NCI-H524 treated with DMSO at 0.1 percent for 48 hours (cell line): ENCODE measurements at regions not wholly inside any gene's neighbourhood (a gene's known extent, or its start where the extent isn't known, plus 50 kb on each side); places are given as distances from the start of the nearest gene placed in this dataset.

ENCODE experiments used
- DNase-seq: peaks from one replicate; lab custom pipeline; 2025; lab: John Stamatoyannopoulos, UW

DNA sequence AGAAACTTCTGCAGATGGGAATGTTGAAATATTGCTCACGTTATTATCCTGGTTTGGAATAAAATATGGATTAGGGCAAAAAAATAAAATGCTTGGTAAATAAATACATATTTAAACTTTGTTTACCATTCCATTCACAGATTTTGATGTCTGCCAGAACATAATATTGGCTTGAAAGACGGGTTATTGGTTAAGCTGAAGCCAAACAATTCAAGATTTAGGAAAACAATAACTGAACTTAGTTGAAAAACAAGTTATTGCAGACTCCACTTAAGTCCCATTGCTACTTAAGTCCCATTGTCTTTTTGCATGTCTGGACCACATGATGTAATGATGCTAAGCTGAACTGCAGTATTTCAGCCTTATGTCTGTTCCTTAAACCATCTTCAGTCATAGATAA lies 722.5 kb downstream of the FAT4 start:
- DNase-seq = no peak

DNA sequence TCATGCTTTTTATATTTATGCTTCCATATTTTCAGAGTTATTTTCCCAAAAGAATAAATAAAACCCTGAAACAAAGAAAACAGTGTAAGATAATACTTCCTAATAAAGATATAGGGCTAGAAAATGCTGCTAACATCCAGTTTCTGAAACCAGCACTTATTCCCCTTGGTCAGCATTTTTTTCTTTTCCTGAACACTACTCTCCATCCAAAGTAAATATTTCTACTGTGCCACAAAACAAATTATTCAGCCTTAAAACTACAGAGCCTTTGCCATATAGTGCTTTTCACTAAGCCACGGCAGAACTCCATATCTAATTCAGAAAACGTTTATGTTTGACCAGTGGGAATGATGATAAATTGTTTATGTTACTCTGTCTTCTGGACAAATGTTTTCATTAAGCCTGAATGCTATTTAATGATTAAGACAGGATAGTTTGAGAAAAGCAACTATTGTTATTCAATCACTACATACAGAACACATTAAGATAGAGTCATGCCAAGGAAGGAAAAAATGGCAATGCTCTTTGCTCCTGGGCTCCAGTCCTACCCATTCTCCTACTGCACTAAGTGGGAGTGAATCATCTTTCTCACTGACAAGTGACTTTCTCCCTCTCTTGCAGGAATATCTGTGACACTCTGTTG lies 723.9 kb downstream of the FAT4 start:
- no peak for DNase-seq

- DNase-seq = no peak
Measured at GRCh38 chr4:126046081-126046614, 731.4 kb downstream of the FAT4 start.

GRCh38 chr4:126047114-126047513 lies 732.4 kb downstream of the FAT4 start:
- no peak for DNase-seq

- no peak for DNase-seq
Measured at GRCh38 chr4:126051689-126052424, 737.1 kb downstream of the FAT4 start.

DNA sequence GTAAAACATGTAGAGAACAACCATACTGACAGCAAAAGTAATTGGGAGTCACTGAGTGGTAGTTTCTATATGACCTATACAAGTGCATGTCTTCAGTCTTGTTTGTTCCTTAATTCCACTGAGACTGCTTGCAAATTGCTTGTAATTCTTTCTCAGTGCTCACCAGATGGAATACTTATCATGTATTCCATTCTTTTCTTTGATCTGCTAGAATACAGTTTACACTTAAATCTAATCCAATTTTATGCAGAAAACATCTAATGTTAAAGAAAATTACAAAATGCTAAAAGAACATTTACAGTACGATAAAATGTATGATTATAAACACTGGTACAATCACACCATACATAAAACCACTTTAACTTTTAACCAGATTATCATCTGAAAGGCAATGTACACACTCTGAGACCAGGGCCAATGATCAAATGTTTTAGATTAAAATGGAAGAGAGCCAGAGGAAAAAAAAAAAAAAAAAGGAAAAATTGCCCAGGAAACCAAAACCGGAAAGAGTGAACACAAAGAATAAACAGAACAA lies 741.4 kb downstream of the FAT4 start:
- no peak for DNase-seq

- DNase-seq = no peak
Measured at GRCh38 chr4:126057371-126057770, 742.6 kb downstream of the FAT4 start.

DNA sequence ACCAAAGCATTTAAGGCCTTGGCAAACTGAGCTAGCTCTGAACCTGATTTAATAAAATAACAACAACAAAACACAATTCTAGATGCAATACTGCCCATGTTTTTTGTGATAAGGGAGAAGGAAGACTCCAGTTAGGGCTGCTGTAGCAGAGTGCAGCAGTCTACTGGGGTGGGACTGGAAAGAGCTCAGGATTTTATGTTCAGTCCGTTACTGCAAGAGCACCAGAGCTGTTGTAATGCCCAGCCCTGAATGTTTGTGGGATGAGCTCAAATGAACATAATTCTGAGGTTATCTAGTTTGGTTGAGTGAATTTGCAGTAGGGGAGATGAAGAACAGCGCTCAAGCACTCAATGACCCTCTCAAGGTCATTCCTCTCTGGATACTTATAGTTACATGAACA lies 743.8 kb downstream of the FAT4 start:
- no peak for DNase-seq

GRCh38 chr4:126061655-126062054 lies 746.9 kb downstream of the FAT4 start:
- no peak for DNase-seq

DNA sequence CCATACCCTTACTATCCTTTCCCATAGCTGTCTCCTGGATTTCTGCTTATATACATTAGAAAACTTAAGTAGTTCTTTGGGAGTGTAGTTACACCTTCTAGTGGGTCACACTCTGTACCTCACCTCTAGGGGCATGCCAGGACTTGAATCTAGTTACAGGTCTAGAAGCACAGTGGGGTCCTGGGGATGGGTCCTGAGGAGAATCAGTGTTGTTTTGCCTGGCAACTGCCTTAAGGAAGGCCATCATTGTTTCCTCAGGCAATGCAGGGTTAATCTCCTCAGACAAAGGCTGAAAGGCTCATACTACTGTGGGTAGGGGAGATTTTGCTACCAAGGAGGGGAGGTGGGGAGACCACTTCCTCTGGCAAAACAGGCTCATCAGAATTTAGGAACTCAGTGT lies 750.3 kb downstream of the FAT4 start:
- no peak for DNase-seq

DNA sequence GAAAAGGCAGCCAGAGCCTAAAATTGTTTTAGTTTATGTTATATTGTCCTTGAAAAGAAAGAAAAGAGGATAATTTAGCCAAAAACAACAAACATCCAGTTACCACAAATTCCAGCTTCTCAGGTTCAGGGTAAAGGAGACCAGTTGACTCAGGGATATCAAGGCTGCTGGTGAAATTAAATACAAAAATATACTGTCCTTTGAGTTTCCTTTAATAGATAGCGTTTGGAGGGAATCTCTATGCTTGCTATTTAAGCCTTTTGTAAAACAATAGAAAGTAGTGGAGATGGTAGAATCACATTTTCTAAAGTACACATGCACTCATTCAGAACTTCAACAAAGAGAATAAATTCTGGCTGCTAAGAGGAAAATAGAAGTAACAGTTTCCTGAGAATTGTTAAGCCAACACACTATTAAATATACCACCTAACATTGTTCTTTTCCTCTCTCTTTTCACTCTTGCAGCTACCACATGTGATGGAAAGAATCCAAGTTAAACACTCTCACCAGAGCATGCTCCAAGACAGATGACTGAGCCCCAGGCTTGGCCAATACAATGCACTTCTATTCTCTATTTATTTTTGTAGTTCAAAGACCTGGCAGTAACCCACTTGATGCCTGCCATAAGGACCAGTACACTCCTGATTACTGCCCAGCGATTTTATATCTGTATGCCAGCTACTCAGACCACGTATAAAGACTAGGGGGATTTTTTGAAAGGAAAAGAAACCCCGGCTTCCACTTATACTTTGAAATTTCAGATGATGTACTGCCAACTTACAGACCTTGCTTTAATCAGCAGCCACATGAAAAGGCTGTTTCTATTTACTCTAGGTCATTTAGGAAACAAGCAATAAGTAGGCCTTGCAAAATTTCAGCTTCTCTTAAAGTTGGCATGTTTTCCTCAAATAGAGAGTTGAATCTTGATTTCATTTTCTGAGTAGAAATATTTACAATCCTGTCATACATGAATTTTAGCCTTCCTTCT lies 756.9 kb downstream of the FAT4 start:
- no peak for DNase-seq

GRCh38 chr4:126081336-126081735 lies 766.6 kb downstream of the FAT4 start:
- no peak for DNase-seq

DNA sequence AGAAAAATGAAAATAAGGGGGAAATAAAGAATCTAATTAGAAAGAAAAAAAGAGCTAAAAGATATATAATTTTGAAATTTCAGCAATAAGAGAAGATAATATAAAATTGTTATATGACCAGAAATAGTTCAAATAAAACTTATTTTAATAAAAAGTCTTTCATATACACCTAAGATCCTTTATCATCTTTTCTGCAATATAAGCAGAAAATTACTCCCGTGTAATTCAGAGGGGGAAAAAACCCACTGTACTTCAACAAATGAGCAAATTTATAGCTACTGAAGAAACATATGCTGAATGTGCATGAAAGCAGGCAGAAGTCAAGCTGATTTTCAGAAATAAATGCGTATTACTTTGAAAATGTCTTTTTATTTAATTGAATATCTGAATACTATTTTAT lies 771.3 kb downstream of the FAT4 start:
- no peak for DNase-seq

DNA sequence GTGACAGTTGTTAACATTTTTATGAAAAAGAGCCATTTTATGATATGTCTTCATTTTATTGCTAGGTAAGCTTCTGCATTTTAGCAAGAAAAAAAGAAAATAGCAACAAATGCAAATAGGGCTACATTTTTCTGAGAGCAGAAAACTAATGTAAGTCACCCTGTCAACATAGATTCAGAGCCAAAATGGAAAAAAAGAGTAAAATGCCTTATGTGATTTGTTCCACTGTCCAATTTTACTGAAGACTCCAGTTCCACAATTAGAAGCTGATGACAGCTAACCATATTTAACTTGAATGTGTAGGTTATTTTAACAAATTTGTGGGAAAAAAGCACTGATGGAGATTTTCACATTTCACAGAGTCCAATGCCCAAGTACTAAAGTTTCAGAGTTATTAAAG lies 772.3 kb downstream of the FAT4 start:
- no peak for DNase-seq

GRCh38 chr4:126097155-126097799 lies 782.5 kb downstream of the FAT4 start:
- no peak for DNase-seq

DNA sequence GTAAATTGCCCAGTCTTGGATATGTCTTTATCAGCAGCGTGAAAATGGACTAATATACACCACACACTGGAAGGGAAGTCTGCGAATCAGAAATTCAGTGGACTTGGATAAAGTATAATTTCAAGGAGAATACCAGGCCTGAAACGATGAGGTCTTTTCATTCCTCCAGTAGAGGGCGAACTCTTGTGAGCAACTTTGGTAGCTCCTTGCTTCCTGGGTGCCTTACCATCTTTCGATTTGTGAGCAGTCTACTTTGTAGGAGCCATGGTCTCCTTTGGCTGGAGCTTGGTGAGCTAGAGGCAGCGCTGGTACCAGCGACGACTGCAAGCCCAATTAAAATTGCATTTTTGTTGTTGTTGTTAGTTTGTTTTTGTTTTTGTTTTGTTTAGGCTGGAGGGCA lies 791.9 kb downstream of the FAT4 start:
- DNase-seq = no peak

DNA sequence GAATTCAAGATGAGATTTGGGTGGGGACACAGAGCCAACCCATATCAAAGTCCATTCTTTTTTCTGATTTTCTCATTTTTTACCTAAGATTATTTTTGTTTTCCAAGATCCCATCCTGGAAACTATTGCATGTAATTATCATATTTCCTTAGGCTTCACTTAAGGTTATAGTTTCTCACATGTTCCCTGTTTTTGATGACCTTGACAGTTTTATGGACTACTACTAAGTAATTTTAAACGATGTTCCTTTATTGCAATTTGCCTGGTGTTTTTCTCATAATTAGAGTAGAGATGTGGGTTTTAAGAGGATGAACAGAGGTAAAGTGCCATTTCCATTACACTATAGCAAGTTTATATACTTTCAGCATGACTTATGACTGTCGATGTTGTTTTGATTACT lies 795.1 kb downstream of the FAT4 start:
- no peak for DNase-seq

GRCh38 chr4:126113058-126113457 lies 798.3 kb downstream of the FAT4 start:
- no peak for DNase-seq

GRCh38 chr4:126123611-126124325 lies 809.0 kb downstream of the FAT4 start:
- DNase-seq = no peak

- no peak for DNase-seq
Measured at GRCh38 chr4:126124818-126125217, 810.1 kb downstream of the FAT4 start.

DNA sequence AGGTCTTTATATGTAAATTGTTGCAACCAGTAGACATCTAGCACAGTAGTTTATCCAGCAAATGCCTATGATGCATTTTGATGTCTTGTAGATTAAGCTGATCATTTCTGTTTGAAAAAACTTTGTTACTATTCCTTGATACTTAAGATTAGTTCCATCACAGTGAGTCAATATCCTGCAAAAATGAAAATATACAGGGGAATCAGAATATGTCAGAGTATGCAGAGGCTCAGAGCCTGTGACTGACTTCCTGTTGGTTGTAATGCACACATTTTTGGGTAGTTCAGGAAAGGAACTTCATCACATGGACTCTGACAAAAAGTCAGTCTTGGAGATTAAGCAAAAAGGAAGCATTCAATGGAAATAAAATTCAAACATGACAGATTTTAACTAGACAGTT lies 815.5 kb downstream of the FAT4 start:
- DNase-seq = no peak
